Activated effector memory CD4-positive, alpha-beta T cell treated with anti-CD3 and anti-CD28 coated beads, Interleukin-2, amount 50 U/mL, for 16 hours (primary cell): ENCODE measurements at regions not wholly inside any gene's neighbourhood (a gene's known extent, or its start where the extent isn't known, plus 50 kb on each side); places are given as distances from the start of the nearest gene placed in this dataset.

Source experiments
- DNase-seq: peaks from one replicate; pipeline ENCODE4 v3.0.0-alpha.2; 2020

DNA sequence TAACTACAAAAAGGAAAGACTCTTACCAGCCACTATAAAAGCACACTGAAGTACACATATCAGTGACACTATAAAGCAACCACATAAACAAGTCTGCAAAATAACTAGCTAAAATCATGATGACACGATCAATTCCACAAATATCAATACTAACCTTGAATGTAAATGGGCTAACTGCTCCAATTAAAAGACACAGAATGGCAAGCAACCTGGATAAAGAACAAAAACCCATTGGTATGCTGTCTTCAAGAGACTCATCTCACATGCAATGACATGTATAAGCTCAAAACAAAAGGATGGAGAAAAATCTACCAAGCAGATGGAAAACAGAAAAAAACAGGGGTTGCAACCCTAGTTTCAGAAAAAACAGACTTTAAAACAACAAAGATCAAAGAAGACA is 59.7 kb upstream of the LYPLAL1 start:
- no peak for DNase-seq

DNA sequence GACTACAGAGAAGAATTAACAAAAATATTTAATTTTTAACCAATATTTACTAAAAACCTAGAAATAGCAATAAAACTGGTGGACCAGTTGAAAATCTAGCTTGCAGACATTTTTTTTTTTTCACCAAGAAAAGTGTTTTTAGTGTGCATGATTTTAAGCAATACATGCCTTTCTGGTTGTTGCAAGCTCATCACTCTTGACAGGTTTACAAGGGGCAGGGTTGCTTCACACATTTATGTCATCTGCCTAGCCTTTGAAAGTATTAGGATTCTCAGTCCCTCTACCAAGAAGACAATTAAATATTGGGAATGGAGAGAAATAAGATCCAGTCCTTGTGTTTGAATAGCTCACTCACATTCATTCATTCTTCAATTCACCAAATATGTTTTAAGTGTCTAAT is 53.8 kb upstream of the LYPLAL1 start:
- no peak for DNase-seq

DNA sequence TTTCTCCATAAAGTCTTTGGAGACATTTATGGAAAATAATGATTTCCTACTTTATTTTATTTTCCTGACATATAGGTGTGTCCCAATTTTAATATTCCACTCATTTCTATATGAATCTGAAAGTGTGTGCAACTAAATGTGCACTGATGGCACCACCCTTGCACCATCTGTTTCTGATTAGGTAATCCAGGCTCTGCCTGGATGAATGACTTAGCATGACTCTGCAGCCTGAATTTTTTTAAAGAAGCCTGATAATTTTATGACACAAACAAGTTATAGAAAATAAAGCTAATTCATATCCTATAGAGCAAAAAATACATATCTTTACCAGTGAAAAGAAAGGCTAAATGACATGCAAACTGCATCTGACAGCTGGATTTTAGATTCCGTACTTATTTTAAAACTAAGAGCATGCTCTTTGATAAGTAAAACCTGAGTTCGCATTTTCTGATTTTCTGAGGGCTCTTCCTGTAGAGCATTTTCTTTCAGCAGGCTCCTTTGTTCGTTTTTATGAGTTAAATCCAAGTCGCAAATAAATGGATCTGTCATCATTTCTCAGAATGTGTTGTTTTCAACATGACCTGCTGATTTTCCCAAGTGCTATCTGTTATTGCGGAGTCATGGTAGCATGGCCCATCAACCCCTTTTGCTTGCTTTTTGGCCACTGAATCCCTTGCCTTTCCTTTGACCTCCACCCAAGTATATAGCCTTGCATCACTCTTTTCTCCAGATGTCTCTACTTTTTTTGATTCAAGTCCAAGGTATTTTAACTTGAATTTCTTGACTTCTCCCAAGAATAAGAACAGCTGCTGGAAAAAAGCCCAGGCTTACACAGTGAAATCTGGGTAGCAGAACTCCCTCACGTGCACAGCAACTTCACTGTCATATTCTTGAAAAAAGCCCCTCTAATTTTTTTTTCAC is 52.8 kb upstream of the LYPLAL1 start:
- DNase-seq: no peak

DNA sequence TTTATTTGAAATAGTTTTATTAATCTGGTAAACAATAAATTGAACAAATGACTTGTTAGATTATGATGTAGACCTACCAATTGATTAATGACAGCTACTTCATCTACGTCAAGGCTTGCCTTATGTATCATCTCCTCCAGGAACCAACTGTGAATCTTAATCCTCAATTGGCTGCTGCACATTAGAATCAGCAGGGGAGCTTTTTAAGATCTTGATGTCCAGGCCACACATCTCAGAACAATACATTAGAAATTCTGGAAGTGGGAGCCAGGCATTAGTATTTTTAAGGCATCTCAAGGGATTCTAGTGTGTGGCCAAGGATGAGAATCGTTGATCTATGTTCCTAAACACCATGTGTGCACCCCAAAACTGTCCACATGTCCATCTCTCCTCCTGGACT is 52.0 kb upstream of the LYPLAL1 start:
- no peak for DNase-seq

DNA sequence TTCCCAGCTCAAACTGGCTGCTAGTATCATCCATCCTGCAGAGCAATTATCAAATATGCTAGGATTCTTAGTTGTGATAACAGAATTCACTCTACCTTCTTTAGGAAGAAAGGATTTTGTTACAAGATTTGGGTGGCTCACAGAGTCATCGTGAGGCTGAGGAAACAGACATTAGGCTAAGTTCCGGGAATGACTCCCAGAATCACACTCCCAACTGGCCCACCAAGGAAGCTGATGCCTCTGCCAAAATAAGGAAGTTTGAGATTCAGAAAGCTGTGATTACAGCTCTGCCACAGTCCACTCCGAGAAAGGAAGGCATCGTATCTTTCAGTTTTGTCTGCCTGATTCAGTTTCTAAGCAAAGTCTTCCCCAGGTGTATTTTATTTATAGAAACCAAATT is 50.6 kb upstream of the LYPLAL1 start:
- DNase-seq: no peak
